ENCODE measurements at regions not wholly inside any gene's neighbourhood (a gene's known extent, or its start where the extent isn't known, plus 50 kb on each side); places are given as distances from the start of the nearest gene placed in this dataset.
"Not testable (repeated sequence)": the region's sequence is repeated elsewhere in the genome, so short reads cannot be mapped to it uniquely, and the experiment has no call there.

DNA sequence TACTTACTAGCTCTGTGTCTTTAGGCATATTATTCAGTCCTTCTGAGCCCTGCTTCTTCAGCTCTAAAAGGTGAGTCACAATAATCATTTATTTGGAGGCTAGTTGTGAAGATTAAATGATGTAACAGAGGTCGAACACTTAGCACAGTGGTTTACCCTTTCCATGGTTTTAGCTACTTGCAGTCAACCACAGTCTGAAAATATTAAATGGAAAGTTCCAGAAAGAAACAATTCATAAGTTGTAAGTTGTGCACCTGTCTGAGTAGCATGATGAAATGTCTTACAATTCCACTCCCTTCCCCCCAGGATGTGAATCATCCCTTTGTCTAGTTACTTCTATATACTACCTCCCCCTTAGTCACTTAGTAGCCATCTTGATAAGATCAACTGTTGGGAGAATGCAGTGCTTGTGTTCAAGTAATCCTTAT lies 217.6 kb upstream of the THUMPD2 start:
- no peak for DNase-seq (ENCODE audit: low spot score)

DNA sequence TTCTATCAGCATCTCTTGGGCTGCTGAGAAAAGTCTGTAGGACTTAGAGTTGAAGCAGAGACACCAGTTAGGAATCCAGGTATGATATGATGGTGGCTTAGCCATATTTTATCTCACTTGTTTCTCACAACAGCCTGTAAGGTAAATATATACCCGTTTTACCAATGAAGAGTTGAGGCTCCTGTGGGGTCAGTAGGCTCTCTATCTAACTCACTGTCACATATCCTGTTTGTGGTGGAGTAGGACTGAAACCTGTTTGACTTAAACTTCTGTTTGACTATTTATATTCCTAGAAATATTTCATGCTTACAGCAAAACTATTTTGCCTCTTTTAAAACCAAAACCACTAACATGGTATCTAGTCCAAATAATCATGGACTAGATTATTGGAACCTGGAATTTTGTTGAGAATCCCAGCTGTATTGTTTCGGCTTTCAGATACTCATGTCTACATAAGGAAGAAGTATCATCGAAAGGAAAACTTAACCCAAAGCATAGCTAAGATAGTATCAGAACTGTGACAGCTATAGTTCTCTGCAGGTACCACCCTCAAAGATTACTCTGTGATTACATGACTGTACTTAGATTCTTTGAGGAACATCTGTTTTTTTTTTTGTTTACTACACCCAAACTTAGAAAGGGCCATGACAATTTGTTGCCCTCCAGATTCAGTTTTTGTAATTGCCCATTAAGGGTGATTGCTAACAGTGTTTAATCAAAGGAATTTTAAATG lies 216.1 kb upstream of the THUMPD2 start:
- DNase-seq (ENCODE audit: low spot score) = no peak

DNA sequence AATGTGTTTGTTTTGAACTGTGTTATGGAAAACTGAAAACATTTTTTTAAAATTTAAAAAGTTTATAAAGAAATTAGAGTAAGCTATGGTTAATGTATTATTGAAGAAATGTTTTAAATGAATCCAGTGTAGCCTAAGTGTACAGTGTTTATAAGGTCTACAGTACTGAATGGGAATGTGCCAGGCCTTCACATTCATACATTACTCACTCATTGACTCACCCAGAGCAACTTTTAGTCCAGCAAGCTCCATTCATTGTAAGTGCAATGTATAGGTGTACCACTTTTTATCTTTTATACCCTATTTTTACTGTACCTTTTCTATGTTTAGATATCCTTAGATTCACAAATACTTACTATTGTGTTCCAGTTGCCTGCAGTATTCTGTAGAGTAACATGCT lies 215.1 kb upstream of the THUMPD2 start:
- no peak for DNase-seq (ENCODE audit: low spot score)

DNA sequence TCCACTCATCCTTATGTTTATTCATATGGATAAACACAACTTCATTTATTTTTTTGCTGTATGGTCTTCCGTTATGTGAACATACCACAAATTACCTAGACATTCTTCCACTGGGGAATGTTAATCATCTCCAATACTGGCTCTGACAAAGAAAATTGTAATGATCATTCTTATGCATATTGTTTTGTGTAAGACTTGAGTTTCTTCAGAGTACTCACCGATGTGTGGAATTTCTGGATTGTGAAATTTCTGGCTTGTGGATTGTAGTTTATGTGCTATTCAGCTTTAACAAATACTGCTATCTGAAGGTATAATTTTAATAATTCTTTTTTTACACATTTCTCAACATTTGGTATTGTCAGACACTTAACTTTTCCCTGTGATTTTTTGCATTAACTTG lies 212.2 kb upstream of the THUMPD2 start:
- no peak for DNase-seq (ENCODE audit: low spot score)

DNA sequence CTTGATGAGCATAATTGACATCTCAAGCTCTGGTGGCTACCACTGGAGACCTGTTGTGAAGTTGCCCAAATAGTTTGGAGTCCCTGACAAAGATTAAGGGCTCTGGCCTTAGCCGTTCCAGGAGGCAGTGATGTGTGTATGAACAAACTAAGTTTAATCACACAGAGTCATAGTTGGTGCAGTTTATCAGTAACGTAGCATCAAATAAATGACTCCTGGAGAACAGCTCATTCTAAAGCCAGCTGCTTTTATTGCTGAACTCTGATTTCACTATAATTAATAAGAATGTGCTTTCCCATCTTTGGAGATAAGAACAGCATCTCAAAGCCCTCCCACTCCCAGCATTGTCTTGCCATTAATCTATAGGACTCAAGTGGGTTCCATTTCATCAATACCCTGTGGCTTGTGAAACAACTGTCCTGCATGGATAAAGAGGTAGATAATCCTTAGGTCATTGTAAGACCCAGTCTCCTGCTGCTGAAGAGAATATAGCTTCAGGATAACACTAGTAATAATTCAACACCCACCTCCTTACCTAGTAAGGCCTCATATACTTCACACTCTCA lies 211.4 kb upstream of the THUMPD2 start:
- no peak for DNase-seq (ENCODE audit: low spot score)

DNA sequence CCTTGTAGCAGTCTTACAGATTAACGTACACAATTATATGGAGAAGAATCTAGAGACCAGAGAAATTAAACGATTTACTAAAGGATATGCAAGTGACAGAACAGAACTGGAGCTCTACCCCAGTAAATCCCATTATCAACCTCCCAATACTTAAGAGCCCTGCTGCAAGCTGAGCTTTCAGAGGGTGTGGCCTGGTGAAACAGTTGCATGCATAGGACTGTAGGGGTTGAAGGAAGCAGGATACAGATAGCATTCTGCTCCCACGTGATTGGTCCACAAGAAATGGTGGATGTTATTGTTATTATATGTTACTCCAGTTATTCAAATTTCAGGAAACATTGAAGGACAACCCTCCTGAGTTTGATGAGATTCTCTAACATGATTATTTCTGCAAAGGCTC lies 210.8 kb upstream of the THUMPD2 start:
- no peak for DNase-seq (ENCODE audit: low spot score)

DNA sequence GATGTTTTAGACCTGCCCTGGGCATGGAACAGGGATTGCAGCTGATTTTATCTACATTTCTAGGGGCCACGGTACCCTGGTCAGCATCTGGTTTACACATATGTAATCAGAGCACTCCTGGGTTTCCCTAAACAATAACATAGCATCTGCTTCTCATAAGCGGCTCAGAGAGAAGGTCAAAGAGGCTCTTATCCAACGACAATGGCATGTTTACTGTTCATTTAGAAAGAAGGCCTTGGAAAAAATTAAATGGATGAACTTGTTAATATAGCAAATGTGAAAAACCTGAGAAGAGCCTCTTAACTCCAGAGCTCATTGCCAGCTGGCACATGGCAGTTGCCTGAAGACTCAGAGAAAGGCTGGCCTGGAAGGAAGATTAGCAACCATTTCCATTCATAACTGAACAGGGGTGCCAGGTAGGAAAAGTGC lies 202.8 kb upstream of the THUMPD2 start:
- no peak for DNase-seq (ENCODE audit: low spot score)

DNA sequence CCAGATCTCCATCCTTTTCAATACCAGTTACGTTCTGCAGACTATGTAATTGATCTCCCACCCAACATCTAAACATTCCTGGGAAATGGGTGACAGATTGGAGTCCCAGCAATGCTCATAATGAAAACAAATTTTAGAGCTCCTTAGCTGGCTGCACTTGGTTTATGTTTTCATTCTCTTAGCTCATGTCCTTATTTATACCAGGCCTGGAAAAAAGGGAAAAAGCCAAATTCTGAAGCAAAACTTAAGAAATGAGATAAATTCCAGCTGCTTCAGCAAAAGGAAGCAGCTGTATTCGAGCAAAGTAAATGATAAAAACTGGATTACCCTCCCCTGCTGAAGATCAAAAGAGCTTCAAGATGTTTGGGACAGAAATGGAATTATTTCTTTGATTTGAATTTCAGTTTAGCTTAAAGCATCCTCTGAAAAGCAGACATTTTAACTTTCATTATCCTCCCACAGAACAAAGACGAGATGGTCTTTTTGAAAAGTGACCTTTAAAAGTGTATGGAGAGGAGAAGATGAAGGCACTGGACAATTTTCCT lies 196.5 kb upstream of the THUMPD2 start:
- no peak for DNase-seq (ENCODE audit: low spot score)

DNA sequence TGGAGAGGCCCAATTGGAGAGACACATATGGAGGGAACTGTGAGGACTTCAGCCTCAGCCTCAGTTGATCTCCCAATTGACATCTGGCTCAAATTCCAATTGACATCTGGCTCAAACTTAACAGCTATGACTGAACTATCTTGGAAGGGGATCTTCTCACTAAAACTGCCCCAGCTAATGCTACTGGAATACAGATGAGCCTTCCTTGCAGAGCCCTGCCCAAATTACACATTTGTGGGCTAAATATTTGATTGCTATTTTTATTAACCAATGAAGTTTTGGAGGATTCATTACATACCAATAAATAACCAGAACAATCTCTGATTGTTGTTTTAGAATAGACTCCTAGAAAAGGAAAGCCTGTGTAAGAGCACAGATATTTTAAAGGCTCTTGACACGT lies 189.0 kb upstream of the THUMPD2 start:
- DNase-seq (ENCODE audit: low spot score) = no peak

DNA sequence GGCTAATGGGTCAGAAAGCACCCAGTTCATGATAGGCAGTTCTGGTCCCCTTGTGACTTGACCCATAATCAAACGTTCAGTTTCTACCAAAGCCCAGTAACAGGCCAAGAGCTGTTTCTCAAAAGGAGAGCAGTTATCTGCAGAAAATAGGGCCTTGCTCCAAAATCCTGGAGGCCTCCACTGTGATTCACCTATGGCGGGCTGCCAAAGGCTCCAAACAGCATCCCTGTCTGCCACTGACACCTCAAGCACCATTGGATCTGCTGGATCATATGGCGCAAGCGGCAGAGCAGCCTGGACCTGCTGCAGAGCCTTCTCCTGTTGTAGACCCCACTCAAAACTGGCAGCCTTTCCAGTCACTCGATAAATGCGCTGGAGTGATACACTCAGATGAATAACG lies 181.6 kb upstream of the THUMPD2 start:
- not testable (repeated sequence) for DNase-seq (ENCODE audit: low spot score)

DNA sequence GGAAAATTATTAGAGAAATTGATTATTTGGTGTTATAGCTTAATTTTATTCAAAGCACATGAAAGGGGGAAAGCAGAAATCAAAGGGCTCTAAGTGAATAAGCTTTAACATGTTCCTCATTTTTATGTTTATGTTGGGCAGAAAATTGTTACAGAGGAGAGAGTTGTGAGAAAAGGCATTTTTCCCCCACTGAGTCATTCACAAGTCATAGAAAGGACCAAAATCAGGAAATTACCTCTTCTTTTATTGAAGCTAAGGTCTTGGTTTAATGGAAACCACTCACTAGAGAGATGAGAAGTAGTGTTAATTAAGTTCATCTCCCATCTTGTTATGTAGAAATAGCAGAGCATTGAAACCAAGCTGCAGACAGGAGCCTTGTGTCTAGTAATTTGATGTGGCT lies 175.3 kb upstream of the THUMPD2 start:
- no peak for DNase-seq (ENCODE audit: low spot score)

DNA sequence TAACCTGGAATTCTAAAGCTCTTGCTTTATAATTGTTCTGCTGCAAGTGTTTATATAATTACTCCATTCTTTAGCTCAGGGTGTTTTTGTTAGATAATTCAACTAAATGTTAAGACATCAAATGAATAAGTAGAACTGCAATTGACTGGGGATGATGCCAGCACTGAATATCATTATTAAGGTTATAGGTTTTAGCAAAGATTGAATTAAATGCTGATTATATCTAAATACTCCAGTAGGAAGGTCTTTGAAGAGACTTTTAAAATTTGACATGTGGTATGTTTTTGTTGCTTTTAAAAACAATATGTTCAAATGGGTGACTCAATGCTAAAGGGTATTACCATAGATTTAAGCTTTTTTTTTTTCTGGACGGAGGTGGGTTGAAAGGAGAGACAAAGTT lies 170.1 kb upstream of the THUMPD2 start:
- no peak for DNase-seq (ENCODE audit: low spot score)

DNA sequence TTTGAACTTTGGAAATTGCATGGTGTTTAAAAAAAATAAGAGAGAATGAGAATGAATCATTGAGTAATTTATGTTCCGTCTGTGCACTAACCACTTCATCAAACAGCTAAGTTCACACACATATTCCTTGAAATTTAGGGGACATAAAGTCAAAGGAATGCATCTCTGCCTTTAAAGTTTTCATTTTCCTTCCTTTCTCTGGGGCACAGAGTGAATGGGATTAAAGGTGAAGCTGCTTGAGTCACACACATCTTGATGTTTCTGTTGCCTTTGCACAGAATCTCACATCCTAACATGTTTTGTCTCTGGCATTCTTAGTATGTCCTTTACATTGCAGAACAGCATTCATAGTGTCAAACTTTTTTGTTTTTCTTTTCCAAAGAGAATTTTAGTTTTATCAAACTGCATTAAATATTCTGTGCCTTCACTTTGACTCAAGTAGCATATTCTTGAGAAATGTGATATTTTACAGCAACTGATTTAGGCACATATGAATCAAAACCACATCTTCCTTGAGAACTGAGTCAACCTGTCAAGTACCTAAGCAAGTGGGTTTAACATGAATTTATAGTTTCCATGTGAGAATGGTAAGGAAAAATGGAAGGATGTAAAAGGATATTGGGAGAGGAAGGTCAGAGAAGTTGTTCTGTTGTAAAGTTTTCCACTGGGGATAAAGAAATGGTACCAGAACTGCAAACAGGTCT lies 169.1 kb upstream of the THUMPD2 start:
- DNase-seq (ENCODE audit: low spot score) = no peak

DNA sequence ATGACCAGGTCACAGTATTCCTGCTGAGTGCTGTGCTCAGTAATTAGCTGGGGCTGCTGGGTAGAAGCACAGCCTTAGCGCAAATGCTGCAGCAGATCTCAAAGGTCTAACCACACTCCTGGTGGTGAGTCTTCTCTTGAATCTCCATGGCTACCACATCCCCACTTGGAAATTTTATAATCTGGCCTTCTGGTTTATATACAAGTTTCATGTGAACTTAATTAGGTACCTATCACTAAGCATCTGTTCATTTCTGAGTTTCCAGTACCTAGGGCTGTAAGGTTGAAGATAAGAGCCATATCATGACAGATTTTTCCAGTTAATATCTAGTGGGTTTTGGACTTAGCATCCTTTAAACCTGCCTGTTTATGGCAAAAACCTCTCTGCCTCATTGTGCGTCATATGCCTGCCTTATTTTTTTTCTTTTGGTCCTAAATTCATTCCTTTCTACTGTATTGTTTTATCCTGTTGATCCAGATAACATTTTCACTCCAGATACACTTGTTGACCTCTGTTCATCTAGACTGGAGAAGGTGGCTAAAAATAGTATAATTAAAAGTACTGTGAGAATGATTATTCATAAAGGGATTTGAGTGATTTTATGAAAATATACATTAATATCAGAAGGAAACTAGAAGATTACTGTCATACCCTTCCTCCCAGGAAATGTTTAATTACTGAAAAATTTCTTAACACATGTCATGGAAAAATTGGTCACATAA lies 168.4 kb upstream of the THUMPD2 start:
- DNase-seq (ENCODE audit: low spot score) = no peak

DNA sequence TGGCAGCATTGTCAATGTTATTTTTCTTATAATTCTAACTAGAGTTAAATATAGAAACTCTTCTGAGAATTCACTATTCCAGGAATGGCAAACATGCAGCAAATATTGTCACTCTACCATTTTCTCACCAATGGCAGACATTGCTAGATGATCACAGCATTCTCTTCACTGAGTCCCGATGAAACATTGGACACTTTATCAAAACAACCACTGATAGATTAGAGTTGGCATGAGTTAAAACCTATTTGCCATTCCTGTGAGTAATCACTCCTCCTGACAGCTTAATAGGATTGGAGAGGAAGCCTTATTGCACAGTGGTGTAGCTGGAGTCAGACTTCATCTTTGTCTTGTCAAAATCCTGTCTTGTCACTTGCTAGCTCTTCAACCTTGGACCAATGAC lies 163.9 kb upstream of the THUMPD2 start:
- no peak for DNase-seq (ENCODE audit: low spot score)

DNA sequence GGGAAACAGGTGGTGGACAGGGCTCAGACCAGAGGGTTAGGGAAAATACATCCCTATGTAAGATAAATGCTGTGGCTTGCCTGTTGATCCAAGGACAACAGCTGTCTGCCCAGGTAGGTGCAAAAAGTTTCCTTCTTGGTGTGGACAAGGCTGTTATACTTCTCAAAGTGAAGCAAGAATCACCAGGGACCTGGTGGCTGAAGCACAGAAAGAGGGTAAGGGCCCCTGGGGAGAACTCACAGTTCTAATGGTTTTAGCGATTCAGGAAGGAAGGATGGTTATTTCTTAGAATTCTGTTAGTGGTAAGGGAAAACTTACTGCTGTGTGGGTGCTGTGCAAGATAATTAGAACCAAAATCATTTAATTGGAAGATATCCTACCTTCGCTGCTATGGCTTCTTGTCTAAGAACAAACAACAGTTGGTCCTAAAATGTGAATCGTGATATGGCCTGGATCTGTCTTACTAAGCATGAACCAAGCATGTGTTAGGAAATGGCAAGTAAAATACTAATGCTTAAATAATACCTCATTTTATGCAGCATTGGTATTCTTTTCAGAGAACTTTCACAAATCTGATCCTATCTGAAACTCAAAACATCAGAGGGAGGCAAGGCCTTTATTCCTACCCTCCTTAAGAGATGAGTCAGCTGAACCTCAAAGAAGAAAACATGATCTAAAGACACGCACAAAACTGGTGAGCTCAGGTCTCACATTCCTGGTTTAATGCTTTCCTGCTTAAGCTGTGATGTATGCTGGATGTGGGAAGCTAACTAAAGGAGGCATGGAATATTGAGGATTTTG lies 159.2 kb upstream of the THUMPD2 start:
- no peak for DNase-seq (ENCODE audit: low spot score)

DNA sequence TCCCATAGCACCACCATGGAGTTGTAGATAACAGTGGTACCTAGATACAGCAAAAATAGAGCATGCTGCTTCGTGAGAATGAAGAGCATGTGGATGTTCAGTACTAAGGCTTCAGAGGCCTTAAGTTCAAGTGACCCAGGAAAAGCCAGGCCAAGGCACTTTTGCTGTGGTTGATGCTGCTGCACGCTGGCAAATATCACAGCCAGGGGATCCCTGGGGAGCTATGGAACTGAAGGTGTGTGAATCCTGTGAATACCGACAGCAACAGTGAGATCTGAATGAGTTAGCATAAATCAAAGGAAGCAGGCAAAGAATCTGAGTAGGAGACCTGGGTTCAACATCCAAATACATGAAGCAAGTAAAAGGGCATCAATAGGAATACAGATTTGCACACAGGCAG lies 158.6 kb upstream of the THUMPD2 start:
- no peak for DNase-seq (ENCODE audit: low spot score)

DNA sequence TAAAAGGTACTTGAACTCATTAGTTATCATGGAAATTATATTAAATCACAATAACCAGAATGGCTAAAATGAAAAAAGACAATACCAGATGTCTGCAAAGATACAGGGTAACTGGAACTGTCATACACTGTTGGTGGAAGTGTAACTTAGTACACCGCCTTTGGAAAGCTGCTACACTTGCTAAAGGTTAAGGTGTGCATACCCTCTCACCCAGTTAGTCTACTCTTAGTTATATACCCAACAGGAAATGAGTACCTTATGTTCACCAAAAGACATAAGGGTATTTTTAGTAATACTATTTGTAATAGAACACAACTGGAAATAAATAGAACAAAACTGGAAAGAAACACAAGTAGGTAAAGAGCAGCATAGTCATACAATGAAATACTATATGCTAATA lies 155.8 kb upstream of the THUMPD2 start:
- DNase-seq (ENCODE audit: low spot score) = no peak

DNA sequence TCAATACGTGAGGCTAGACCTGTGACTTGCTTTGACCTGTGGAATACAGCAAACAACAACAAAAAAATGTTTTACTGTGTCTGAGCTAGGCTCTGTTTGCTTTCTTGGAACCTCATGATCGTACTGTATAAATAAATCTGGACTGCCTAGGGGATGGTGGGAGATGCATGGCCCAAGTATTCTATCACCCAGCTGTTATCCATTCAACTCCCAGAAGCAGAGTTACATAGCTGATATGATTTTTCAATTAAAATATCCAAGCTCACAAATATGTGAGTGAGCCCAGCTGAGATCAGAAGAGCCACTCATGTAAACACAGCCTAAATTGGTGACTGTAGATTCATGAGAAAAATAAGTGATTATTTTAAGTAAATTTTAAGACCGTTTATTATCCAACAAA lies 154.1 kb upstream of the THUMPD2 start:
- DNase-seq (ENCODE audit: low spot score) = no peak

DNA sequence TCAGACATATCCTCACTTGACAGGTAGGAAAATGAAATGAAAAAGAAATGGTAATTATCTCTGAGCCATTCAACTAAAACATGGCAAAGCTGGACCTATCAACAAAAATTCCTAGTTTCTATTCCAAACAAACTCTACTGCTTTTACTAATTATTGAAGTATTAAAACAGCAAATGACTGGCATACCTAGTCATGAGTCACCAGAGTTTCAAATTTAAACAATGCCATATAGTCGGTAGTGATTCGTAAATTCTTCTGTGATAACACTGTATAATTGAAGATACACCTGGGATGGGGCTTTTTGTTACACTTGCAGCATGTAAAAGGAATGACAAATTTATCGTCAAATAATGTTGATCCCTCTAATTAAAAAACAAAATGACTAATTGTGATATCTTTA lies 153.1 kb upstream of the THUMPD2 start:
- DNase-seq (ENCODE audit: low spot score) = no peak

DNA sequence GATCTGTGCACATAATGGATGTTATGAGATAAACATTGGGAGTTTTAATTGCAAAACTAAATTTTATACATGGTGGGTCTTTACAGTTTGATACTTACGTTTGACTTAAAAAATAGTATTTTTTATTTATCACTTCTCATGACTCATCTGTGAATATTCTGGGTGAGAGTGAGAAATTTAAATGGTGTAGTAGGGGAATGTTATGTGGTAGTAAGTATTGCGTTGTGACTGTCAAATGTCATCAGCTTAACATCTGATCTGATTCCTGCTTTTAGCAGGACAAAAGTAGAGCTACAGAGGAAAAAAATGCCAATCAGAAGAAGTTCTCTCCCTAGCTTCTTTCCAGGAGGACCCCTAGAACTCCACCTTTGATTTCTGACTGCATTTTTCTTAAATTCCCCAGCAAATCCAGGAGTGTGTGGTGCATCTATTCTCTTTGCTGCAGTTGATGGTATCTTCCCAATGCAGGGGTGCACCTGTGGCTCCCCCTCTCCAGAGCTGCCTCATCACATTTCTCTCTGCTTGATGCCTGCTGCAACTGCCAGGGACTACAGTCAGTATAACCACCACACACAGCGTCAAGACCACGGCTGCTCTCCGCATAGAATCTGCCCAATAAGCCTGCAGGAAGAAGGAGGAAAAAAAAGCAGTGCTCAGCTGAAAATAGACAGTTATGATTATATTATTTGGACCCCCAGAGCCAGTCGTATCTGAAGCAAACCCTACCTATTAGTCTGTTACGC lies 151.3 kb upstream of the THUMPD2 start:
- DNase-seq (ENCODE audit: low spot score) = no peak

All from Ammon's horn (tissue), 1 donor.